ENCODE measurements at regions not wholly inside any gene's neighbourhood (a gene's known extent, or its start where the extent isn't known, plus 50 kb on each side); places are given as distances from the start of the nearest gene placed in this dataset.
"Not testable (repeated sequence)": the region's sequence is repeated elsewhere in the genome, so short reads cannot be mapped to it uniquely, and the experiment has no call there.

DNA sequence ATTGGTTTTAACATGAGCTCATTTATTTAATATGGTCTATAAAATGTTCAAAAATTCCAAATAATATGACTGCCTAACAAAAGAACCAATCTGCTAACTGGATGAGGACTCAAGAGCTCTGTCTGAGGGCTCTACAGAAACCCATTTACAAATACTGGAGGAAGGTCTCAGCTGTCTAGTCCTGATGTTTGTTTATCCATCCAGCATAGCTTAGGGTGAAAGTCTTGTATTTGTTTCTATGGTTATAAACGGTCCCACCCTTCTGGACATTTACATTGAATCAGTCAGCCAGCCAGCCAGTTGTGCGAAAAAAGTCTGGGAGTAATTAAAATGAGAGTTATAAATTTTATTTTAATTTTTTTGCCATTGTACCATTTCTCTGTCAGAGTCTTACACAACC, 220.7 kb downstream of the BMP4 start:
- DNase-seq = no peak

DNA sequence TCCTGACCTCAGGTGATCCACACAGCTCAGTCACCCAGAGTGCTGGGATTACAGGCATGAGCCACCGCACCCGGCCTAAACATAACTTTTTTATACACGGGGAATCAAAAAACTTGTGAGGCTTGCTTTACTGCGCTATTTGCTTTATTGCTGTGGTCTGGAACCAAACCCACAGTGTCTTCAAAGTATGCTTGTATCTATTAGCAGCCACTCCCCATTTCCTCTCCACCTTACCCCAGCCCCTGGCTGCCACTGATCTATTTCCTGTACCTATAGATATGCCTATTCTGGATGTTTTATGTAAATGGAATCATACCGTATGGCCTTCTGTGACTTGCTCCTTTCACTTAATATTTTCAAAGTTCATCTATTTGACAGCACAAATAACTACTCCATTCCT, 233.4 kb downstream of the BMP4 start:
- DNase-seq = no peak

DNA sequence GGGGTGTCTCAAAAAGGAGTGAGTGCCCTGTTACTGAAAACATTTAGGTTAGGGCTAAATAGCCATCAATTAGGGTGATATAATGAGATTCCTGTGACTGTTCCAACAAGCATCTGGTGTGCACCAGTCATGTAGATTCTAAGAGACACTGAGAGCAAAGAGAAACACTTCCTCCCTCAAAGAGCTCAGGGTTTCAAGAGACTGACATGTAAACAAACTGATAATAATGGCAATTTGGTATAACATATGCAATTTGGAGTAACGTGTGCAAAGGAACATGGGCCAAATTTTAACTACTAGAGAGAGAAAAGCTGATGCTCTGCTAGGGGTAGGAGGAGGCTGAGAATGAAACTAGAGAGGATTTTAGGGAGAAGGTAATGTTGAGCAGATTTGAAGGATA, 237.1 kb downstream of the BMP4 start:
- no peak for DNase-seq

GRCh38 chr14:53716578-53716977, 240.0 kb downstream of the BMP4 start:
- no peak for DNase-seq

GRCh38 chr14:53715193-53715721, 241.4 kb downstream of the BMP4 start:
- DNase-seq = no peak

DNA sequence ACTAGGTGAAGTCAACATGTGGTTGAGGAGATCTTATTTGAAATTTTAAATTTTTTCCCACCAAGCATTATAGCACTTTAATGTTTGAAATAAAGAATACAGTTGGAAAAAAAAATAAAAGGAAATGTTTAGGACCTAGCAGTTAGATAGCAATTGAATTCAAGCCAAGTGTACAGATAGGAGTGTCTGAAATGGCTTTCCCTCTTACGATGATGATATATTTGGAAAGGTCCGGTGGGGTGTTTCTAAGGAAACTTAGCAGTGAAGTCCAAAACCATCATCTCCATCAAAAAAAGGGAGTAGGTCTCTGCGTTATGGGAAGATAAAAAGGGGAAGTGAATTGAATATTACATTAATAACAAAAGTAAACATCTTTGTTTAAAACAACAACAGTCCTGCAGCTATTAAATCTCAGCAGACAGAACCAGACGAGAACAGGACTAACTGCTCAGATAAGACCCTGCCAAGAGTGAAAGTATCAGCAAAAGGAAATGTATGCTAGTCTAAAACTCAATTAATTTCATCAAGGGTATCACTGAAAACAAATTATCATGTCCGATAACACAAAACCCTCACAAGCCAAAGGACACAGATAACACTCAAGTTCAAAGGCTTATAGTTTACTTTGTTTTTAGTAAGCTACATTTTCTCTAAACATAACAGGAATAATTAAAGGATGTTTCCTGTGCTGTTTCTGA, 242.0 kb downstream of the BMP4 start:
- DNase-seq = no peak

DNA sequence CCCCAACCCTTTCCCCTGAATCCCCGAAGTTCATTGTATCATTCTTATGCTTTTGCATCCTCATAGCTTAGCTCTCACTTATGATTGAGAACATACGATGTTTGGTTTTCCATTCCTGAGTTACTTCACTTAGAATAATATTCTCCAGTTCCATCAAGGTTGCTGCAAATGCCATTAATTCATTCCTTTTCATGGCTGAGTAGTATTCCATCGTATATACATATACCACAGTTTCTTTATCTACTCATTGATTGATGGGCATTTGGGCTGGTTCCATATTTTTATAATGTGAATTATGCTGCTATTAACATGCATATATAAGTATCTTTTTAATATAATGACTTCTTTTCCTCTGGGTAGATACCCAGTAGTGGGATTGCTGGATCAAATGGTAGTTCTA, 243.7 kb downstream of the BMP4 start:
- not testable (repeated sequence) for DNase-seq

GRCh38 chr14:53711205-53711604, 245.4 kb downstream of the BMP4 start:
- DNase-seq = no peak

- no peak for DNase-seq
Observed at GRCh38 chr14:53710615-53711014, 246.0 kb downstream of the BMP4 start.

DNA sequence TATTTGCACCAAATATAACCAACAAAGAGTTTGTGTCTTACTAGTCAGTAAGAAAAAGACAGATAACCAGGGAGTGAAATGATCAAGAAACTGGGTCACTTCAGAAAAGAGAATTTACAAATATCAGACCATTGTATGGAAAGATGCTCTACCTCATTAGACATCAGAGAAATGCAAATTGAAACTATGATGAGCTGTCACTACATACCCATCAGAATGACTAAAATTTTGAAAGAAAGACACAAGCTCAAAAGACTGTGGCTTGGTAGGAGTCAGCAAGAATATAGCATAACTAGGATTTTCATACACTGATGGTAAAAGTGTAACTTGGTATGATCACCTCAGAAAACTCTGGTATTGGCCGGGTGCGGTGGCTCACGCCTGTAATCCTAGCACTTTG, 247.2 kb downstream of the BMP4 start:
- no peak for DNase-seq

DNA sequence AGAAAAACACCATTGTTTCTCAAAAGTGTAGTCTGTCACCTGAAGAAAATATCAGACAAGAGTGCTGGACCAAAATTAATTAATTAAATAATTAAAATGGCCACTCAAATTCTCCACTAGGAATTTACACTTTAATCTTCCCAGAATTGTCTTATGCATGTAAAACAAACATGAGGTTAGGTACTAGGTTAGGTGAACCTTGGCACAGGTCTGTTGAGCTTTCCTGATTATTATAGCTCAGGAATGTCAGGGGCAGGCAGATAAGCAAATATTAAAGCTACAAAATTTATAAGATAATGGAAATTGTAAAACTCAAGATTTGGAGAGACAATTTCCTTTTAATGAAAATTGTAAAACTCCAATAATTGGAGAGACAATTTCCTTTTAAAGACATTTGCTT, 253.2 kb downstream of the BMP4 start:
- no peak for DNase-seq

GRCh38 chr14:53701108-53701875, 255.3 kb downstream of the BMP4 start:
- no peak for DNase-seq

DNA sequence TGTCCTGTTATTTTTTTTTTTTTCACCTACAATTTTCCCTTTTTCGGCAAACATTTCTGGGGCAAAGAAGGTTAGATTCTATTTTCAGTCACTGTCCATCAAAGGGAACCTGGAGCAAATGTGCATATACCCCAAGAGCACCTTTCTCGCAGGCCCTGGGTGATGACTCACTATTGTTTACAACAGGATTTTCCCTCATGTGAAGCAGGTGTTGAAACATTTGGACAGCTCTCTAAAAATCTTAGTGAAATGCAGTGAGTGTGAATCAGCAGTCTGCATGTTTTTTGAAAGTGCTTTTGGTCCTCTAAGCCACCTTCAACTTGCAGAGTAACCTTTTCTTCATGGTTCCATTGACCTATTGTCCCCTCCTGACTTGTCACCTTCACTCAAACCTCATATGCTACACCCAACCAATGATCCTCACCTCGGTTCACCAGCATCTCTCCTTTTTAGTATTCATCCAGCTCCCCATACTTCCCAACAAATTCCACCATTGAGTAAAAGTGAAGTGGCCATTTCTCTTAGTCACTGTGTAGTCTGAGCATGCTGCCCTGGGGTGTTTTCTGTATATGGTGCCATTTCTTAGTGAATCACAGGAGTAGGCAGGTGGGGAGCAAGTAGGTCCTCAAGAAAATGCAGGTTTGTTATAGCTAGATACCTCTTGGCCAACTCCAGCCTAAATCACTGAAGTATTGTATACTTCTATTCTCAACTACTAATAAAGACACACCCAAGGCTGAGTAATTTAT, 260.2 kb downstream of the BMP4 start:
- no peak for DNase-seq

- DNase-seq = no peak
Observed at GRCh38 chr14:53695692-53696214, 260.9 kb downstream of the BMP4 start.

- DNase-seq = no peak
Observed at GRCh38 chr14:53692885-53693284, 263.7 kb downstream of the BMP4 start.

- no peak for DNase-seq
Observed at GRCh38 chr14:53692451-53692850, 264.2 kb downstream of the BMP4 start.

DNA sequence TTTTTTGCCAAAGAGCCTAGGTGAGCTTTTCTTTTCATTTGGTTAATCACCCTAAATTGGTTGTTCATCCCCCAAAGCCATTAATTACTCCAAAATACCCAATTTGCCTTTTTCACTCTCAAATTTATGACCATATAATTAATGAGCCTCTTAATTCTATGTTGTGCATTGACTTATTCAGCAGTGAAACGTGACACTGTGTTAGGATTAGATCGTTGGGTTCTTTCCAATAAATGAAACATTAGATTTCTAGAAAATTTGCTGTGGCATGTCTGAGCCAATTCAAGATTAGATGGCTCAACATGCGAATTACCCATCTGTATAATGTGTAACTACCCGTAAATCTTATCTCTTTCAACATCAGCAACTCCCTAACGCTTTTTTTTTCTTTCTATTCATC, 273.4 kb downstream of the BMP4 start:
- DNase-seq = no peak

- DNase-seq = no peak
Observed at GRCh38 chr14:53672526-53672925, 284.1 kb downstream of the BMP4 start.

DNA sequence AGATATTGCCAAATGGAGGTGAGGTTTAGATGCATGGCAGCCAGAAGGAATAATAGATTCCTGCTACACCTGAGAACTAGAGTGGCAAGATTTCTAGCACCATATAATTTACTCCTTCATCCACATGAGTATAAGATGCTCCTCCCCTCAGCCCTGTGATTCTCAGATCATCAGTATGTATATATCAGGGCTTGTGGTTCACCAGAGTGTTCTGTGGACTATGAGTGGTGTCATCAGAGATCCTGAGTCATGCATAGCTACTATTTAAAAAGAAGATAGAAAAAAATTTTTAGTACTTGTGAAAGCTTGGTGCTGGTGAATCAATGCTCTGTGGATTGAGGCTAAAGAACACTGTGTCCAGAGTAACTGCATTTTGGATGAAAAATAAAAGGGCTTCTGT, 285.9 kb downstream of the BMP4 start:
- DNase-seq = no peak

GRCh38 chr14:53668897-53669296, 287.7 kb downstream of the BMP4 start:
- DNase-seq = no peak

DNA sequence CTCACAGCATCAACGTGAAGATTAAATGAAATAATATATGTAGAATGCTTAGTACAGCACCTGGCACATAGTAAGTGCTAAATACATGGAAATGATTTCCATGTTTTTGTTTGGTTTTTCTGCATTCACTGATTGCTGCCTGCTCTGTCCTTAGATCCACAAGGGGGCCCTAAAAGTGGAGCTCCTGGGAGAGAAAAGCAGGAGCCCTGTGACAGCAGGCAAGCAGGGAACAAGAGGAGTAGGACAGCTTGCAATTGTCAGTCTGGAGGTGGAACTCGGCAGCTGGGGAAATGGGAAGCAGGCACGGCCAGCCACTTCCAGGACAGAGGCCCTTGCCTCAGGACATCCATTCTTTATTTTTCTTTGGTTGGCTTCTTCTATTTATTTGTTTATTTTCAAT, 292.9 kb downstream of the BMP4 start:
- DNase-seq = no peak

- DNase-seq = no peak
Observed at GRCh38 chr14:53655080-53655785, 301.4 kb downstream of the BMP4 start.

DNA sequence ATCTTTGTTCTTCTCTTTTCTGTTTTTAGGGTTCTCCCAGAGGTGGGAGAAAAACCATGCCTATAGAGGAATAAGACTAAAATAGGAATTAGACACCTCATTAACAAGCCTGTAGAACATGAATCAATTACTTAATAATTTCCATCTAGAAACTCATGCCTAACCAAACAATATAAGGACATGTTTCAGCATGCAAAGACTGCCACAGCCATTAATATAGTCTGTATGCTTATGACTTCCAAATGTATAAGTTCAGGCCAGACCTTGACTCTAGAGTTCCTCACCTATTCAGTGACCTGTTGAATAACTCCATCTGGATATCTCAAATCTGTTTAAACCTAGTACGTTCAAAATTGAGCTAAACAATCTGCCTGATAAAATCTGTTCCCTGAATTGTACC, 304.6 kb downstream of the BMP4 start:
- no peak for DNase-seq
